Stimulated activated CD4-positive, alpha-beta T cell treated with anti-CD3 and anti-CD28 coated beads, Interleukin-2, amount 100 ng/mL, for 4 hours (primary cell): ENCODE measurements at regions not wholly inside any gene's neighbourhood (a gene's known extent, or its start where the extent isn't known, plus 50 kb on each side); places are given as distances from the start of the nearest gene placed in this dataset.

ENCODE experiments used
- DNase-seq: peaks from one replicate; pipeline ENCODE4 v3.0.0-alpha.2; 2020; ENCODE audit warnings: low read depth

GRCh38 chr9:89770531-89771174, 165.8 kb downstream of the GADD45G start:
- no peak for DNase-seq

- no peak for DNase-seq
Observed at GRCh38 chr9:89771205-89771604, 166.4 kb downstream of the GADD45G start.

GRCh38 chr9:89773170-89773569, 168.4 kb downstream of the GADD45G start:
- no peak for DNase-seq

- DNase-seq: no peak
Observed at GRCh38 chr9:89774858-89775370, 170.1 kb downstream of the GADD45G start.

- DNase-seq: no peak
Observed at GRCh38 chr9:89775641-89776040, 170.8 kb downstream of the GADD45G start.

GRCh38 chr9:89776795-89777525, 172.1 kb downstream of the GADD45G start:
- DNase-seq: no peak

- DNase-seq: no peak
Observed at GRCh38 chr9:89777544-89777943, 172.7 kb downstream of the GADD45G start.

GRCh38 chr9:89778100-89779090, 173.6 kb downstream of the GADD45G start:
- DNase-seq: no peak

- DNase-seq: no peak
Observed at GRCh38 chr9:89779405-89780203, 174.8 kb downstream of the GADD45G start.

- DNase-seq: no peak
Observed at GRCh38 chr9:89780959-89781358, 176.1 kb downstream of the GADD45G start.

- DNase-seq: no peak
Observed at GRCh38 chr9:89781838-89782540, 177.2 kb downstream of the GADD45G start.

- DNase-seq: no peak
Observed at GRCh38 chr9:89786655-89787054, 181.8 kb downstream of the GADD45G start.

GRCh38 chr9:89787595-89787994, 182.8 kb downstream of the GADD45G start:
- DNase-seq: no peak

GRCh38 chr9:89788434-89788833, 183.6 kb downstream of the GADD45G start:
- no peak for DNase-seq

GRCh38 chr9:89789922-89790510, 185.2 kb downstream of the GADD45G start:
- DNase-seq: no peak

- DNase-seq: no peak
Observed at GRCh38 chr9:89790542-89791109, 185.8 kb downstream of the GADD45G start.

- DNase-seq: no peak
Observed at GRCh38 chr9:89791754-89792153, 186.9 kb downstream of the GADD45G start.

GRCh38 chr9:89792189-89793123, 187.6 kb downstream of the GADD45G start:
- no peak for DNase-seq

GRCh38 chr9:89793124-89793495, 188.3 kb downstream of the GADD45G start:
- DNase-seq: no peak
